Fibroblast of skin of right quadriceps (primary cell): ENCODE measurements at regions not wholly inside any gene's neighbourhood (a gene's known extent, or its start where the extent isn't known, plus 50 kb on each side); places are given as distances from the start of the nearest gene placed in this dataset.
A peak's percentile ranks its signal among the peaks of the same experiment; 100 is the strongest.

Experiments
- DNase-seq: peaks from one replicate; pipeline ENCODE4 v3.0.0-alpha.2; 2013

- peak; percentile 24 for DNase-seq
Observed at GRCh38 chr5:67490543-67491321, 294.1 kb upstream of the CD180 start.

- DNase-seq = no peak
Observed at GRCh38 chr5:67488885-67489284, 292.3 kb upstream of the CD180 start.

DNA sequence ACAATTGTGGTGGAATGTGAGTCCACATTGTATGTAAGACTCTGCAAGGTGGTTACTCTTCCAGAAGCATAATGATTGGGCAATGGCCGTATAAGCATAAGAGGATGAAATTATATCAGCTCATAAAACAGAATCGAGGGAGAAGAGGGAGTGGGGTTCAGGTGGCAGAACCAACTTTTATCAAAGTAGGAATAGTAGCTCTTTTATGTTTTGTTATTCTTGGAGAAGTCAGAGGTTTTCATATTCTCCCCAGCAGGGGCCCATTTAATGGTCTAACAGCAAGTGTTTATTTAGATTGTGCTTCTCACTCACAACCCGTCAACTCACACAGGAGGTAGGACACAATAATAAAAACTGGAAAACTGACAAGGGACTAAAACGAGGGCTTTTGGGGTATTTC, 291.3 kb upstream of the CD180 start:
- DNase-seq = no peak

DNA sequence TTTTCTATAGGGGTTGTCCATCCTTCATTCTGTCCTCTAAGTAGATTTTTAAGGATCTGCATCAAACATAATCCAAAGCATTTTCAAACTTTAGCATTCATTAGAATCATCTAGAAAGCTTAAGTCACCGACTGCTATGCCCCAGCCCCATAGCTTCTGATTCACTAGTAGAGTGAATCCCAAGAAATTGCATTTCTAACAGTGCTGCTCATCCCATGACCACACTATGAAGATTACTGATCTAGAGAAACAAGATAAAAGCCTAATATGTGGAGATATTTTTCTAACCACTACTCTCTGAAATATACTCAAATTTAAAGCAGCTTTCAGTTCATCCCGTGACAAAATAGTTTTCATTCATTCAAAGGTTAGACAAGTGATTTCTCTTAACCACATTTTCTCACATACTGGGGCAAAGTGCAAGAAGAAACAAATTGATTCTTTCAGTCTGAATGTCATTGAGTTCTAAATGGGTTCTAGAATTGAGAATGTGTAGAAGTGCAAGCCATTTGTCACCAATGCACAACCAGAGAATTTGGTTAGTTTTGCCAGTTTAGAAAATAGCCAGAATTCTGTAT, 286.9 kb upstream of the CD180 start:
- no peak for DNase-seq

DNA sequence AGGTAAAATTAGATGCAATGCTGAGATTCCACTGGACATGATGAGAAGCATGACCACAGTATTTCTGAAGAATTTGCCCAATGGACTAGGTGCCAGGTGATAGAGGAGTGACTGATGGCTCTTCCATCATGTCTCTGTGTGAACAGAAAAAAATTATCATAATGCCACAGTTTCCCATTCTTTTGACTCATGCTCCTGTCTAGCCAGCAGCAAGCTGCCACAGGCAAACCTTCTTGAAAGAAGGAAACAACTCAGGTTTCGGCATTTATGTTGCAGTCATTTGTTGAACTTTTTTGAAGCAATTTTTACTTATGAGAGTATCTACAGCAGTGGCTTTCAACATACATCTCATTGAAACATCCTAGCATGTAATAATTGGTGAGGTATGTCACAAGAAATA, 284.8 kb upstream of the CD180 start:
- no peak for DNase-seq

DNA sequence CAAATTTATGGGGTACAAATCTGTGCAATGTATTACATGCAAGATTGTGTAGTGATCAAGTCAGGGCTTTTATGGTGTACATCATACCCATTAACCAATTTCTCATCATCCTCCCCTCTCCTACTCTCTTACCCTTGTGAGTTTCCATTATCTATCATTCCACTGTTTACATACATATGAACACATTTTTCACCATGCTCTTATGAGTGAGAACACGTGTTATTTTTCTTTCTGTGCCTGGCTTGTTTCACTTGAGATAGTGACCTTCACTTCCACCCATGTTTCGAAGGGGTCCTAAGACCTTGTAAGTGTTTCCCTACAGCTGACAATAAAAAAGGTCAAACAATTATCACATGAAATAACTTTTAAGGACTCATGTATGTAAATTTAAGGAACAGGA, 281.7 kb upstream of the CD180 start:
- no peak for DNase-seq

DNA sequence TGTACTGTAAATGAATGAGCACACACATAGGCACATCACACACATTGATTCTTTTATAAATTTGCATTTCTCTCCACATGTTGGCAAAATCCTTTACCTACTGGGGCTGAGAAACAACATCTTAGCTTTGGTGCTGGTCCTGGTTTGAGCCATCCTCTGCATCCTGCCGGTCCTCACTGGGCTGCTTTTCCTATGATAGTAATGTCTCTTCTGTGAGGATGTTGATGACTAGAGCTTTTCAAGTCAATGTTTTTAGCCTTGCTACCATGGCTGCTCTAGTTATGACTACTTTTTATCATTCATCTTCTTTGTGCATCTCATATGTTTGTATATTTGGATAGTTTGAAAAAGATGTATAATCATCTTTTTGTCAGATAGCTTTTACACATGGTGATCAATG, 280.4 kb upstream of the CD180 start:
- DNase-seq = no peak

- DNase-seq = peak; percentile 45
Observed at GRCh38 chr5:67476531-67476930, 279.9 kb upstream of the CD180 start.

GRCh38 chr5:67475489-67475888, 278.9 kb upstream of the CD180 start:
- no peak for DNase-seq

- no peak for DNase-seq
Observed at GRCh38 chr5:67474597-67475238, 278.1 kb upstream of the CD180 start.

- DNase-seq = no peak
Observed at GRCh38 chr5:67467110-67467509, 270.5 kb upstream of the CD180 start.

DNA sequence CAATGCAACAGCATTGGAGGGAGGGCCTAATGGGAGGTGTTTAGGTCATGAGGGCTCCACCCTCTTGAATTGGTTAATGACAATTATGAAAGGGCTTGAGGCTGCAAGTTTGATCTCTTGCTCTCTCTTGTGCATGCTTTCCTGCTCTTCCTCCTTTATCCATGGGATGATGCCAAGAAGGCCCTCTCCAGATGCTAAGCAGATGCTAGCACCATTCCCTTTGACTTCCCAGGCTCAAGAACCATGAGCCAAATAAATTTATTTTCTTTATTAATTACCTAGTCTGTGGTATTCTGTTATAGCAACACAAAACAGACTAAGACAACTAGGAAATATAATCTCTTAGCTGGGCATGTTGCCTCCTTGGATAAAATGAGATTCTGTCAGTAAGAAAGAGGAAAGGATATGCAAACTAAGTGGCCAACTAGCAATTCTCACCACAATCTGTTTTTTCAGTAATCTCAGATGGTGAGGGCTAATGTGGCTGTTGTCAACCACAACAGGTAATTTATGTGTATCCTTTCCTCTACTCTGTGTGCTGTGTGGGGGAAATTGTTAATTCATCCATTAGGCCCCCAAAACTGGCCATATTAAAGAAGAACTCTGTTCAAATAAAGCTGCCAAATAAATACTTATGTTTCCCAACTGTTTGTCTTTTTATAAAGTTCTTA, 269.1 kb upstream of the CD180 start:
- no peak for DNase-seq

DNA sequence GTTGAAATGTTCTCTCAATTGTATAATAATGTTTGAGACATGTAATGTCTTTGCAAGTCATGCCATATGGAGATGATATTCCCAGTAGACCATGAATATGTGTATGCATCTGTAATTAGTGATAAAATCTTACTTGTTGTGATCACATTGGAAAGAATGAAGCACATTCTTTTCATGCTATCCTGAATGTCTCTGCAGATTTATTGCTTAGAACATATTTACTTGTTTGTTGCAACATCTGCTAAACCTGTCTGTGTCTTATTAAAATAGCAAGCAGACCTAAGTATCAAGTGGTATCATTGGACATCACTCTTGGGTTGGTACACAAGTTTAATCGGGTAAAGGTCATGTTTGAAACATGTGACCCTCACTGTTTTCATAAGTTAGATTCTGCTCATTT, 265.5 kb upstream of the CD180 start:
- peak; percentile 50 for DNase-seq

GRCh38 chr5:67459253-67459652, 262.7 kb upstream of the CD180 start:
- DNase-seq = no peak

DNA sequence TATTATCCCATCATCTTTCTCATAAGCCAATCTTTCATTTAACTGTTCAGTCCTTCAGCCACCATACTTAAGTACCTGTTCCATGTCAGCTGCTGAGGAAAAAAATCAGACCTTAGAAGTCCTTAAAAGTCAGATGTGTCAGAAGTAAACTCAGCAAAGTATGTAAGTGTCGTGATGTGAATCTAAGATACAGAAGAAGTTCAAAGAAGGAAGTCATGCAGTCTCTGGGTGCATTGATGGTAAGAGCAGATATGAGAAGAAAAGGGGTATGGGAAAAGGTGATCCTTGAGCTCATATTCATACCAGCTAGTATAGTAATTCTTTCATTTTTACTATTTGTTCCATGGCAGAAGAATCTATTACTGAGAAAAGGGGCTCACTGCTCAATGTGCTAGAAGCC, 259.4 kb upstream of the CD180 start:
- no peak for DNase-seq

GRCh38 chr5:67454957-67455561, 258.5 kb upstream of the CD180 start:
- DNase-seq = no peak

DNA sequence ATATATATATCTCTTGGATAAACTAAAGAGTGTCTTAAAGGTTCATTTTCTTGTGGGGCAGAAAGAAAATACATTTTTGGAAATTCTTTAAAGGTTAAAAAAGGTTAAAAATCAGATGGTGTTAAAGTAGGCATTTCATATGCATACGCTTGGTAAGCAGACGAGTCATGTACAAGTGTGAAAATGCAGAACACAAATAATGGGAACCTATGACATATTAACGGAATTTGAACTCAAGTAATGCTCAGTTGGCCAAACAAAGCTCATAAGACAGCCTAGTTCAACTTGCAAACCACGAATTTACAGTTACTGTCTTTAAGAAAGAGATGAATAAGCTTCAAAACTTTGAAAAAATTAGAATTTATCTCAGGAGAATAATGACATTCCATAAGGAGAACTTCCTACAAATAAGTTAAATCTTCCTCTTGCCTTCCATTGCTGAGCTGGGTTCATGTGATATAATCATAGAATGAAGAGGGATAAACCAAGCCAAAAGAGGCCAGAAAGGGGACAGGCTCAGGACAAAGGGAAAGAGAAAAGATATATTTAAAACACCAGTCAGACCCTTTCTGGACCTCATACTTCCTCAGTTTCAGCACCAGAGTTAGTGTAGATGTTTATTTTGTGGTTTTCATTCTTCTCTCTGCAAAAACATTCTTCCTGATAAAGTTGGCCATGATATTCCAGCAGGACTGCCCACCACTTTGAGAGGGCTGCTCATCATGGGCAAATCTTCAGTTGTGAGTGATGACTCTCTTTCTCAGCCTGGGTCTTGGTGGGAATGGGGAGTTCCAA, 256.7 kb upstream of the CD180 start:
- peak; percentile 41 for DNase-seq

DNA sequence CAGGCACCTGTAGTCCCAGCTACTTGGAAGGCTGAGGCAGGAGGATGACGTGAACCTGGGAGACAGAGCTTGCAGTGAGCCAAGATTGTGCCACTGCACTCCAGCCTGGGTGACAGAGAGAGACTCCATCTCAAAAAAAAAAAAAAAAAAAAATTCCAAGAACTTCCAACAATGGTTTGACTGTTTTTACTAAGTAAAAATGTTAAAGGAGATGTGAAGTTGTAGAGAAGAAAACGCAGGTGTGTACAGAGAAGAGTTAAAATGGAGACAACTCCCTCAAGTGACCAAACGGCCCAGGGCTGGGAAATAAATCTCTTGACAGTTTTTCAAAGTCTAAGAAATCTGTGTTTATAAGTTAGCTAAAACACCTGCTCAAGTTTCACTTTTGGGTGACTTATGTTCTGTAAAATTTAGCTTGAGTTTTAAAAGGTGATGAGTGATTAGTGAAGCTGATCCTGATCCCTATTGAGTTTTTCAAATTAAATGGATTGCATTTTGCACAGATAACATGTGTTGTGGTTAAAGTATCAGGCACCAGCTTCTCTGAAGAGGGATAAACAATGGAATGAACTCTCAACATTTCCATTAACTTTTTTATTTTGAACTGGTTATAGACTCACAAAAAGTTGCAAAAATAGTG, 255.2 kb upstream of the CD180 start:
- no peak for DNase-seq

DNA sequence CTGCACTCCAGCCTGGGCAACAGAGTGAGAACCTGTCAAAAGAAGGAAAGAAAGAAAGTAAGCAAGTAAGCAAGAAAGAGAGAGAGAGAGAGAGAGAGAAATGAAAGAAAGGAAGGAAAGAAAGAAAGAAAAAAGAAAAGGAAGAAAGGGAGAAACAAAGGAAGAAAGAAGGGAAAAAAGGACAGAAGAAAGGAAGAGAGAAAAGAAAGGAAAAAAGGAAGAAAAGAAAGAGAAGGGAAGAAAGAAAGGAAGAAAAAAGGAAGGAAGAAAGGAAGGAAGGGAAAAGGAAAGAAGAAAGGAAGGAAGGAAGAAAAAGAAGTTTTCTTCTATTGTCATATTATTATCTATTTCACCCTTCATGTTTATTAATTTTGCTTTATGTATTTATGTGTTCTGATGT, 251.1 kb upstream of the CD180 start:
- DNase-seq = no peak

- peak; percentile 25 for DNase-seq
Observed at GRCh38 chr5:67437905-67438845, 241.6 kb upstream of the CD180 start.

DNA sequence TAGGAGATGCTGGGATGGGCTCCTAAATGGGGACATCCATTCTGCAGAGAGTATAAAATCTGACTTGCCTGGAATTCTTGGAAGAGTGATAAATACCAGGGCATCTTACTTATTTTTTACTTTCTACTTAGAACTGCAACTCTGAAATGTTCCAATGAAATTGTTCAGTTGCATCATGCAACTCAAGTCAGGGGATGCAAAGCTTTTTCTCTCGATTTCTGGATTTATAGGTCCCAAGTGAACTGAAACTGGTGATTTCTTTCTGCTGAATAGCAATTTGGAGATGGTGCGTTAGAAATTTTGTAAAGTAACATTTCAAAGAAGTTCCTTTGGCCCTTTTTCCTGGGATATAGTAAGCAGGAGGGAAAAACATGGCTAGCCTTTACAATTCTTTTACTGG, 238.4 kb upstream of the CD180 start:
- DNase-seq = peak; percentile 17
